NCI-H2029 treated with DMSO at 0.1 percent for 48 hours (cell line): ENCODE measurements at regions not wholly inside any gene's neighbourhood (a gene's known extent, or its start where the extent isn't known, plus 50 kb on each side); places are given as distances from the start of the nearest gene placed in this dataset.

Experiments
- DNase-seq: peaks from one replicate; lab custom pipeline; 2025; lab: John Stamatoyannopoulos, UW

DNA sequence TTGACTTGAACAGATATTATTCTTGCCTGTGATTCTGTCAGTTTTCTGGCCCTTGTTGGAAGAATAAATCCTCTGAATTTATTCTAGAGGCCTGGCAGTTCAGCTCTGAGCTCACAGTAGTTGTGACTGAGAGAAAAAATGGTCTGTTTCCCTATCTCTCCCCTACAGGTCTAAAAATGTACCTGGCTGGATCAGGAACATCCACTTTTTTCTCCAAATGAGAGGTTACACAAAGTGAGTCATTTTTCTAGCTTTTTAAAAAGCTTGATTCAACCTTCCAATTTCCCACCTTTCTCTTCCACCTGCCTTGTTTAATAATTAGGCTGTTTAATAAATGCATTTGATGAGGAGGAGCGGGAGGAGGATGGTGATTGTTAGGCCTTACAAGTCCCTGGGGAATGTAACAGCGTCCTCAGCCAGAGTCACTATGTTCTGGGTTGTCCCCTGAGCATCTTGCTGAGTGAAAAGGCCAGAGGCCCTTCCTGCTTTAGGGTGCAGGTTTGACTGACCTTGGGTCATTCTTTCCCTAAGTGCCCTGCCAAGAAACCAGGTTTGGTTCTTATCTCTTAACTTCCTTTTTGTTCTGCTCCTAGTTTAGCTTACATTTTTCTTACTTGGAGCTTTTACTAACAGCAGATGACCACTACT is 91.7 kb upstream of the FUT8 start:
- DNase-seq: no peak

DNA sequence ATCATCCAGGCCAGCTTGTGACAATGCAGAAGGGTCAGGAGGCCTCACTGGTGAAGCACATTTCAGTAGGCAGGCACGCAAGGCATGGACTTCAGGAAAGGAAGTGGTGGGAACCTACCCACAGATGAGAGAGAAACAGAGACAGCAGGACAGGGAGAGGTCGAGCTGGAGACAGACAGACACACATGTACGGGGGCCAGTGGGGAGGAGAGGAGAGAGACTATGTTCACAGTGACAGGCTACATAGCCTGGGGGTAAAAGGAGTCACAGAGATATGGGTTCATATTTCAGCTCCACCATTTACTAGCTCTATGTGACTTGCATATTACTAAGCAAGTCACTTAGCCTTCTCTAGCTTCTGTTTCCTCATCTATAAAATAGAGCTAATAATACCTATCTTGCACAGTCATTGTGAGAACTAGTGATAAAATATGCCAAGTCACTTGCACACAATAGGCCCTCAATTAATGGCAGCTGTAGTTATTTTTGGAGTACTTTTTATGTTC is 91.1 kb upstream of the FUT8 start:
- DNase-seq: no peak

DNA sequence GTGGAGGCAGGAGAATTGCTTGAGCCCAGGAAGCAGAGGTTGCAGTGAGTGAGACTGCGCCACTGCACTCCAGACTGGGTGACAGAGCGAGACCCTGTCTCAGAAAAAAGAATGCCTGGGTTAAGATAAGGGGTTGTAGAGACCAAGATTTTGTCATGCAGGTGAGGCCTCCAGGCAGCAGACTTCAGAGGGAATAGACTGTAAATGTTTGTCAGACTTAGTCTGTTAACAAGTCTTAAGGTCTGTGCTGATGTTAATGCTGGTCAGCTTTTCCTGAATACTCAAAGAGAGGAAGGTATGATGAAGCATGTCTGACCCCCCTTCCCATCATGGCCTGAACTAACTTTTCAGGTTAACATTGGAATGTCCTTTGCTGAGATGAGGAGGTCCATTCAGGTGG is 83.0 kb upstream of the FUT8 start:
- DNase-seq: no peak

DNA sequence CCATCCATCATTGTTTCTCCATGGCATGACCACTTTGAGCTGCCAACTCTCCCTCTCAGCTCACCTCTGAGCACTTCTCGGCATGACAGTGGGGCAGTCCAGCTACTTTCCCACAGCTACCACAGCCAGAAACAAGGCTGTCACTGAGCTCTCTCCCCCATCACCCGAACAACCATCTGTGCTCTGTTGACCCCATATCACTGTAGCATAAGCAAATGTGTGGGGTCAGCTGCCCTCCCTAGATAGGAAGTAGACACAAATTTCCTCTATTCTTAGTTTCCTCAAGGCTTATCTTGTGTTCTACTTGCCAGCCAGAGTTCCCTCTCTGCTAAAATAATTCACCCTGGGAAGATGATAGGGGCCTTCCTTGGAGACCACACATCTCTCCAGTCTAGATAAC is 82.6 kb upstream of the FUT8 start:
- DNase-seq: no peak

DNA sequence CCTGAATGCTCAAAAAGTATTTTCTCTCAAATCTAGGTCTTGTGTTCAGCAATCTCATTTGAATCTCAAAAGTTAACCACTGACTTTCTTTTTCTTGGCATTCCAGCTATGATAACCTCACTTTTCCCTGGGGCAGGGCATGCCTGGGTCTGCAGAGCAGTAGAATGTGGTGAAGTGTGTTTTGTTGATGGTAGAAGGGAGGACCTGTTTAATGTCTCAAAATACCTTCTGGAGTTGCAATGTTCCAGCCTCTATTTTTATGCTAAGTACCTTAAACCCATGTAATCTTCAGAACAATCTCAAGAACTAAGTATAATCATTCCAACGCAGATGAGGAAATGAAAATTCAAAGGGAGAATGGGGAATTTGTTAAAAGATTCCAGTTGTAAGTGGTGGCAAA is 82.1 kb upstream of the FUT8 start:
- no peak for DNase-seq

DNA sequence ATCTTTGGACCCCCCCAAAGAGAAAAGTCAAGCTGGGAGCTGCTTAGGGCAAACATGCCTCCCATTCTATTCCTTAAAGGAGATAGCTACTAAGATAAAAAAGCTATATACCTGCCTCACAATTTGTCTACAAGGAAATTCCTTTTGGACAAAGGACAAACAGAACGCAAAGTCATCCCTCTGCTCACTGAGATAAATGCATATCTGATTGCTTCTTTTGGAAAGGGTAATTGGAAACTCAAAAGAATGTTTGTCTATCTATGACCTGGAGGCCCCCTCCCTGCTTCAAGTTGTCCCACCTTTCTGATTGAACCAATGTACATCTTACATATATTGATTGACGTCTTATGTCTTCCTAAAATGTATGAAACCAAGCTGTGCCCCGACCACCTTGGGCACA is 80.9 kb upstream of the FUT8 start:
- no peak for DNase-seq

DNA sequence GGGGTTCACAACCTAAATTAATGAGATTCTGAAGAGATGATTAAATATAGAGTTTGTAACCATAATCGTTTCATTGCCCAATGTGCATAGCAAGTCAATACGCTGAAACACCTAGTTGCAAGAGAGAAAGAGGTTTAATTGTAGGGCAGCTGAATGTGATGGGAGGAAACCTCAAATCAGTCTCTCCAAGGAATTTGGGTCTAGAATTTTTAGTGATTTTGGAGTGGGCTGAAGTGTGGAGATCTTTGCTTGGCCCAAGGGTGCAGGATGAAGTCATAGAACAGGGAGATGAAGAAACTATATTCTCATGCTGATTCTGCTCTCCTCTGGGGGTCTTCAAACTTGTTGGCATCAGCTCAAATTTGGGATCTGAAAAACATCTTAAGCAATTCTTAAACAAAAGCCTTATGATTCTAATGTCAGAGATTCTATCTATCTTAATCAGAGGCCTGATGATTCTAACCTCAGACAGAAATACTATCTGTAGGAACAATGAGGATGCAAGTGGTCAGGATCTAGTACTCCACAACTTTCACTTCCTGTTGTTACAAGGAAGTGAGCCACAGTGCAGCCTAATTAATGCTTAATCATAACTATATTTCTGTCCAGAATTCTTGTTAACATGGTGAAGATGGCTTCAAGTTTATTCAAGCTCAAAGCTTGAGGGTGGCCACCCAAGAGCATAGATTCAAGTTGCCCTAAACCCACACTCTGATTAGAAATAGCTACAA is 80.2 kb upstream of the FUT8 start:
- no peak for DNase-seq

DNA sequence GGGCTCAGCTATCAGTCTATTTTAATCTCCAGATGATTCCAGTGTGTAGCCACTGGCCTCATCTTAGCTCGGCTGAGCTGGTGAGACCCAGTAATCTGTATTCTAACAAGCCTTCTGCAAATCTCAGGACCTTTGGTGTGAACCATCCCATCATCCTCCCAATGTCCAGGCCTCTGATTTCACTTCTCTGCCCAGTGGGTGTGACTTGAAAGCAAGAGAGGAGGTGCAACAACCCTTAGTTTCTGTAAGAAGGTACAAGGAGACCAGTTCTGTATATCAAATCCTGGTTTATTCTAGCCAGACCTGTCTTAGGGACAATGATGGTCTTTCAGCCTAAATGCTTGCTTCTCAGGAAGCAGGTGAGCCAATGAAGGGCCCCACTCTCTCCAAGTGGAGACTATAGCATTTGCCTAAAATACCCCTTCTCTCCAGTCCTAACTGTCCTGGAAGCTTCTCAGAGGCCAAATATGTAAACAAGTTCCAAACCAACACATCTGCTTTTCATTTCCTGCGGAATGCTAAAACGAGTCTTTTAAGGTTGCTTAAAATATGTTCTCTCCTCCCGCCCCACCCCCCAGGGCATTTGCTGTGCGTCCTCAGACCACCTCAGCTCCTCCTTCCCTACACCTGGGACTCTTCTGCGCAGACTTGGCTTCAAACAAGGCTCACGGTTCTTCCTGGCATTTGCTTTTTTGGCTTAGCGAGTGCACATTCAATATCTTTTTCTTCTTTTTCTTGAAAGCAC is 78.4 kb upstream of the FUT8 start:
- no peak for DNase-seq

DNA sequence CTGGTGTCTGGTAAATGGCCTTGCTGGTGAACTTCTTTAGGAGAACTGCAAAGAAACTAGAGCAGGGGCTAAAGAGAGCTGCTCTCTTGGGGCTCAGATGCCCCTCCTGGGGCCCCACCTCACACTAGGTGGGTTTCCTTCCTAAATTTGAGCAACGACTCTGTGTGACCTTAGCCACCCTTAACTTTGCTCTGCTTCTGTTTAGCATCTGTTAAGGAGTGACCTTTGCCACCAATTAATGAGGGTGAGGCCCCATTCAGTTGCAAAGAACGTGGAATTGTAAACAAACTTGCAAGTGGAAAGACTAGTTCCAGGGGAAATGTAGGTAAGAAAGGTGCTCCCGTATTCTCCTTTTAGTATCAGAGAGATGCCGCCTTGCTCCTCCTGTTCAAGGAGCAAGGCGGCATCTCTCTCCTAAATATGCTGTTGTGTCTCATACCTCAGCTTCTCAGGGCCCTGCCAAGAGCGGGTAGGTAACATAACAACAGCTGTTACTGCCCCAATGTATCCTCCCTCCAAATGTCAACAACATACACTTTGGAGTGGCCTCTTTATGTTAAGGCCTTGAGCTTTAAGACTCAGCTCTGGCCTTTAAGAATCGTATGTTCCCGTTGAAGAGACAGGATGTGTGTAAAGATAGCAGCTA is 77.6 kb upstream of the FUT8 start:
- no peak for DNase-seq

DNA sequence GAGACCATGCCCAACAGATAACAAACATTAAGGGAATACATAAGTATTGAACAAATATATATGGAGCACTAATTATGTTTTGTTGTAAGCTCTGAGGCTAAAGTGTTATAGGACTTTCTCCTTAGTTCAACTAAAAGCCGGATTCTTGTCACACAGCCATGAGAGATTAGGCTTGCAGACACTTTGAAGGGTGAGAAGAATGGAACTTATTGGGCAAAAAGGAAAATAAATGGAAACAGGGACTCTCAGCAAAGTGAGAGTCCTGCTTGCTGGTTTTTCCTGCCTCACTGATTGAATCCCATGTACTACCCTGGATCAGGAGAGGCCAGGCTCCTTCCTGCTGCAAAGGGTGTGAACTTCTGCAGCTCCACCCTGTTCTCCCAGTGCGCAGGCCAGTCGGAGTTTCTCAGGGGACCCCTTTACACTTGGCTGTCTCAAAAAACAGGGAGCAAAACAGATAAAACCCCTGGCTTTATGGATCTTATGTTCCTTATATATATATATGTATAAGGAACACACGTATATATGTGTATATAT is 77.1 kb upstream of the FUT8 start:
- DNase-seq: no peak

DNA sequence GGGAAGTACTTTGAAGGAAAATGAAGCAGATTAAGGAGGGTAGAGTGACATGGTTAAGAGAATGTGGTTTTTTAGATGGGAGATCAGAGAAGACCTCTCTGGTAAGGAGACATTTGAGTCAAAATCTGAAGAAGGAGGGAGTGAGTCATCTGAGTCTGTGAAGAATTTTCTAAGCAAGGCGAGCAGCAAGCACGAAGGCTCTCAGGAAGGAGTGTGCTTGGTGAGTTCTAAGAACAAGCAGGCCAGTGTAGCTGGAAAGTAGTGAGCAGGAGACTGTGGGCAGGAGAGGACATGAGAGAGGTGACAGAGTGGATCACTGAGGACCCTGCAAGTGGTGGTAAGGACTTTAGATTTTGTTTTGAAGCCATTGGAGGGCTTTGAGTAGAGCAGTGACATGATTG is 76.3 kb upstream of the FUT8 start:
- DNase-seq: no peak

DNA sequence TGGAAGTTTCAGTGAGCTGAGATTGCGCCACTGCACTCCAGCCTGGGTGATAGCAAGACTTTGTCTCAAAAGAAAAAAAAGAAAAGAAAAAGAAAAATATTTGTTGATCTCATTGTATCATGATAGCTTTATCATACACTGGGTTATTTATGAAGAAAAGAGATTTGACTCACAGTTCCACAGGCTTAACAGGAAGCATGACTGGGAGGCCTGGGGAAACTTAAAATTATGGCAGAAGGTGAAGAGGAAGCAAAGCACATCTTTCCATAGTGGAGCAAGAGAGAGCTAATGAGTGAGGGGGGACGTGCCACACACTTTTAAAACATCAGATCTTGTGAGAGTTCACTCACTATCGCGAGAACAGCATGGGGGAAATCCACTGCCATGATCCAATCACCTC is 72.7 kb upstream of the FUT8 start:
- no peak for DNase-seq

DNA sequence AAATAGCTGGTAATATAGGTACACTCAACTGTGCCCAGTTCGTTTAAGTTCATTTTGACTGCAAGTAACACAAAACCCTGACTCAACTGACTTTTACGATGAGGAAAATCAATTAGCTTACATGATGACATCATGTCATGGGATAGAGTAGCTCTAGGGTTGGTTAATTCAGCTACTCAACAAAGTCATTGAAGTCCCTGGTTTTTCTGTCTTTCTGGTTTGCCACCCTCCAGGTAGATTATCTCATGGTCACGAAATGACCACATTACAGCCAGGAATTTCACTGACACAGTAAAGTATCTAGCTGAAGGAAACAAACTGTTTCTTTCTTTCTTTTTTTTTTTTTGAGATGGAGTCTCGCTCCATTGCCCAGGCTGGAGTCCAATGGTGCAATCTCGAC is 68.5 kb upstream of the FUT8 start:
- no peak for DNase-seq

DNA sequence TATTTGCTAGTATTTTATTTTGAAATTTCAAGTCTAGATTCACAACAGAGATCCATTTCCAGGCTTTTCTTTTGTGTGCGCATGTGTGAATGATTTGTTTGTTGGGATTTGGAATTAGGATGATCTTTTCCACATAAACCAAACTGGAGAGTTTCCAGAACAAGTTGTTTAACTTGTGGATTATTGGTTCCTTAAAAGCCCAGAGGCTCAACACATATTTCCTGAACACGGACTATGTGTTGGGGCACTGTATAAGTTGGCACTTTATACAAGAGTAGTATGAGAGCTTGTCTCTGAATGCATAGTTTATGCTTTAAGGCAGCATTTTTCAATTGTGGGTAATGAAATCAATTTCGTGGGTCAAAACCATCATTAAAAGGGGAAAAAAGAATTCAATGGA is 67.3 kb upstream of the FUT8 start:
- DNase-seq: no peak

DNA sequence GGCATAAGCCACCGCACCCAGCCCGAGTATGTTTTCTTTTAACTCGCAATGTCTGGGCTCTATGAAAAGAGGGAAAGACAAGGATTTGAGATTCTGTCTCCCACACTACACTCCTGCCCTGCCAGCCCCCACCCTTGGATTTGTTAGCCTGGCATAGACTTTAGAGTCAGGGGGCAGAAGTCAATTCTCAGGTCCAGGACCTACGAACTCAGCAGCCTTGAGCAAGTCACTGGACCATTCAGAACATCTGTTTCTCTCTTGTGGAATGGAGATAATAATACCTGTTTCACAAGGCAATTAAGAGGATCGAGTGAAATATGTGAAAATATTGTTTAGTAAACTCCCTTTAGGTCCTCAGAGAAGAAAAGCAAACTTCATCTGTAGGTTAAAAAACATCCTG is 66.1 kb upstream of the FUT8 start:
- no peak for DNase-seq

DNA sequence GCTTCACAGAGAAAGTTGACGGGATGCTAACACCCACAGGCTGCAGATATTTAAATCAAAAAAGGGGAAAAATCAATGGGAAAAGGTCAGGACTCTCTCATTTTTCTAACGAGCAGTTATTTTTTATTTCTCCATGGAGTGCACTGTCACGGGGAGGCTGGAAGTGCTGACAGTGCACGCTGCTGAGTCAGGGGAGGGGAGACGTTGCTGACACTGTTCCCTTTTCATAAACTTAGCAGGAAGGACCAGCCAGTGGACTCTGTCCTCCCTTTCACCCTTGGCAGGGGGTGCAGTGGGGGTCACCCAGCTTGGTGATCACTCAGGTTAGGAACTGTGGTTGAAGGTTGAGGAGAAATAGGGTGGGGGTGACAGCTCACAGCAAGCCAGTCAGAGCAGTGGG is 65.6 kb upstream of the FUT8 start:
- DNase-seq: no peak

DNA sequence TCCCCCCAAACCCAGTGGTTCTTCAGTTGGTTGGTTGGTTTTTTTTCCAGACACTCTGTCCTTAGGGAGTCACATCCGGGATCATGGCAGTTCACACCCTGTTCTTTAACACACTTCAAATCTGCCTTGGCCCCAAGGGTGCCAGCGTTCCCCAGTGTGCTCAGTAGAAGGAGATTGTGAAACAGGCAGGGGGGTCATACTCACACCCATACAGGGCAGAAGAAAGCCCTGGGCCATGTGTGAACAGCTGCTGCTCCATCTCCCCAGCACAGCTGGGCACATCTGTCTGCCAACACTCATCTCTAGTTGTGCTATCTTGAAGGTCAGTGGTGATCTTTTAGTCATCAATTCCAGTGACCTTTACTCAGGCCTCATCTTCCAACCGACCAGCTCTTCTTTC is 64.4 kb upstream of the FUT8 start:
- no peak for DNase-seq

DNA sequence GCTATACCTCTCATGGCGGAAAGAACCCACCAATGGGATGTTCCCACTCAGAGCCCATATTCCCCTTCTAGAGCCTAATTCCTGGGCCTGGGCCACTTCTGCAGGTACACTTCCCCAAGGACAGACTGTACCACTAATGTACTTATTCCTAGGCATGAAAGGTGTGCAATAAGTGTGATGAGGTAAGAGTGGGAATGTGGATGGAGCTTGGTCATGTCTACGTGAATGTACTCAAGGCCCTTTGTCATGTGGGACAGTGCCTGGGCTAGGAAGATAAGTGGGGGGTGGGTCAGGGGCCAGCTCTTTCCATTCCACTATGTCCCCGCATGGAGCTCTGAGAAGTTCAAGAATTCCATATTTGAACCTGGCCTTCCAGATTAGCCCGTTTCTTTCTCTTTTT is 63.4 kb upstream of the FUT8 start:
- no peak for DNase-seq

DNA sequence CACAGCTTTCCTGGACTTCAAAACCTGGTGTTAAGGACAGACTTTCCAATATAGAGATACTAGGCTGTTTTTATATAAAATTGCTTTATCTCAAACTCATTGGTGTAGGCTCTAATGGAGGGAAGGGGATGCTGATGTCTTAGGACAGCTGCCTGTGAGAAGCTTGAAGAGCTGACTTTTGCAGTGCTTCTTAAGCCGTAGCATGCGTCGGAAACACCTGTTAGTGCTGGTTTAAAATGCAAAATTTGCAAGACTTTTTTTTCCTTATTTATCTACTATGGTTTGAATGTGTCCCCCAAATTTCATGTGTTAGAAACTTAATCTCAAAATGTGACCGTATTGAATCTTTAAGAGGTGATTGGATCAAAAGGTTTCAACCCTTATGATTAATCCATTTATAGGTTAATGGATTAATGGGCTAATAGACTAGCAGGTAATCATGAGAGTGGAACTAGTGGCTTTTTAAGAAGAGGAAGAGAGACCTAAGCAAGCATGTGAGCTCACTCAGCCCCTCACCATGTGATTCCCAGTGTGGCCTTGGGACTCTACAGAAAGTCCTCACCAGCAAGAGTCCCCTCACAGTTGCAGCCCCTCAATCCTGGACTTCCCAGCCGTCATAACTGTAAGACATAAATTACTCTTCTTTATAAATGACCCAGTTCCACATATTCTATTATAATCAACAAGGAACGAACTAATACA is 60.9 kb upstream of the FUT8 start:
- DNase-seq: no peak

DNA sequence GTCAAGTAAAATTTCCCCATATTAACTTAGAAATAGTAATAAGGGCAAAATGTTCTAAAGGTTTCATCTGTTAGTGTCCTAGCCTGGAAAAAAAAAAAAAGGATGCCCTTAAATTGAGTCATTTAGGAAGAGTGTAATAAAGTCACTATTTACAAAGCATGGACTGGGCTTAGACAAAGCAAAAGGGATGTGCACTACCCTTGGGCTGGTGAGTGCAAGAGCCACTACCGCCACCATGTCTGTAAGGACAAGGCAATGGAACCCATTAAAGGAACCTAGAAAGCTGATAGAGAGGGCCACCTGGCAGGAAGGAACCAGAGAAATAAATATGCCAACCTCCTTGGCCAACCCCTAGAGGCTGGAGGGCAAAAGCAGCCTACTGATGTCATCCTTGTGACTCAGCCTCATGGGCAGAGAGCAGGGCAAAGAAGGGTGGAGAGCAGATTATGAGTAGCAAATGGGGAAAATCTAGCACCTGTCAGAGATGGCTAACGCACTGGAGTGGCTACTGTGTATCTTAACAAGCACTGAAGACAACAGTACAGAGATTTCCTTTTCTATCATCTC is 59.5 kb upstream of the FUT8 start:
- no peak for DNase-seq

DNA sequence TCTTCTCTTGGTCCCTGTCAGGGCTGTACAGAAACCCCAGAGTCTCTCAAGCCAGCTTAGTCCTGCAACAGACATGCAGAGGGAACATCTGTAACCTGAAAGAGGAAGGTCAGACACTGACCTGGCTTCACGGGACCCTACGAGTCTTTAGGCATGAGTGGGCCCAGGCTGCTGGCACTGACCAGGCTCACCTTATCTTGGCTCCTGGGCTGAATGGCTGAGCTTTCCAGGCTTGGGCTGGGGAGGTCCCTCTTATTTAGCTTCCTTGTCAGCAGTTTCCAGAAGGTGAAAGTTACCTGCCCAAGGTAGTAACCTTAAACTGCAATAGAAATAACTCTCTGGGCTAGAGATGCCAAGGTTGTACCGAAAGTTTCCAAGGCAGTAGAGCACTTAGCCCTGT is 58.4 kb upstream of the FUT8 start:
- DNase-seq: no peak

DNA sequence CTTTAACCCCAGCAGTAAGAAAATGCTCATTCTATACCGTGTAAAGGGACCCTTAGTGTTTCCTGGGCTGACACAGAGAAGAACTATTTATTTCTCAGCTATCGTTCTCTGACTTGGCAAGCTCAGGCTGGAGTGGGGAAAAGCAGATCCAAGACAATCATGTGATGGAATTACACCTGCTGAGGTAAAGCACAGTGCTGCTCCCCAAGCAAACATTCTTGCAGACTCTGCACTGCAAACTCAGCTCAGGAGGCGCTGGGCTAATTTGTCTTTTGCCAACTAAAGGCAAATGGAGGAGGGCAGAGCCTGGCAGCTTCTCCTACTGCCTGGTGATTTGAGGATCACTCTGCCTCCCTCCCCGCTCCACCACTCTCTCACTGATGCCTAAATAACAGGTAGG is 57.8 kb upstream of the FUT8 start:
- no peak for DNase-seq
